ENCODE measurements at regions not wholly inside any gene's neighbourhood (a gene's known extent, or its start where the extent isn't known, plus 50 kb on each side); places are given as distances from the start of the nearest gene placed in this dataset.

DNA sequence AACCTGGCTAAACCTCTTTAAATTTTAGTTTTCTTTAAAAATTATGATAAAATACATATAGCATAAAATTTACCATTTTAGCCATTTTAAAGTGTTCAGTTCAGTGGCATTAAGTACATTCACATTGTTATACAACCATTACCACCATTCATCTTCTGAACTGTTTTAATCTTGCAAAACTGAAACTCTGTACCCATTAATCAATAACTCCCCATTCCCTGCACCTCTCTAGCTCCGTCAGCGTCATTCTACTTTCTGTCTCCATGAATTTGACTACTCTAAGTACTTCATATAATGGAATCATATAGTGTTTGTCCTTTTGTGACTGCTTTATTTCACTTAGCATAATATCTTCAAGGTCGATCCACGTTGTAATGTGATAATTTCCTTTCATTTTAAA, 75.8 kb upstream of the DDHD1 start:
- H3K4me3 ChIP-seq (replicated peaks in 1 of 3): no peak overlapping the region
- H3K9me3 ChIP-seq: no peaks in the 10 kb centered on the region
- H3K36me3 ChIP-seq: no peaks in the 10 kb centered on the region
- no peaks in the 10 kb centered on the region for H3K4me1 ChIP-seq
- H3K27ac ChIP-seq: no peak overlapping the region
- TF ChIP-seq, protein P1, sequence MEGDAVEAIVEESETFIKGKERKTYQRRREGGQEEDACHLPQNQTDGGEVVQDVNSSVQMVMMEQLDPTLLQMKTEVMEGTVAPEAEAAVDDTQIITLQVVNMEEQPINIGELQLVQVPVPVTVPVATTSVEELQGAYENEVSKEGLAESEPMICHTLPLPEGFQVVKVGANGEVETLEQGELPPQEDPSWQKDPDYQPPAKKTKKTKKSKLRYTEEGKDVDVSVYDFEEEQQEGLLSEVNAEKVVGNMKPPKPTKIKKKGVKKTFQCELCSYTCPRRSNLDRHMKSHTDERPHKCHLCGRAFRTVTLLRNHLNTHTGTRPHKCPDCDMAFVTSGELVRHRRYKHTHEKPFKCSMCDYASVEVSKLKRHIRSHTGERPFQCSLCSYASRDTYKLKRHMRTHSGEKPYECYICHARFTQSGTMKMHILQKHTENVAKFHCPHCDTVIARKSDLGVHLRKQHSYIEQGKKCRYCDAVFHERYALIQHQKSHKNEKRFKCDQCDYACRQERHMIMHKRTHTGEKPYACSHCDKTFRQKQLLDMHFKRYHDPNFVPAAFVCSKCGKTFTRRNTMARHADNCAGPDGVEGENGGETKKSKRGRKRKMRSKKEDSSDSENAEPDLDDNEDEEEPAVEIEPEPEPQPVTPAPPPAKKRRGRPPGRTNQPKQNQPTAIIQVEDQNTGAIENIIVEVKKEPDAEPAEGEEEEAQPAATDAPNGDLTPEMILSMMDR (IDR thresholded peaks at IDR 0.05): no peak
- no peak for TF ChIP-seq POLR2A (IDR thresholded peaks at IDR 0.05)
- DNase-seq: no peak
- no peaks in the 10 kb centered on the region for H3K27me3 ChIP-seq
- intact Hi-C loops (cut with DNase I): no loop called here
- WGBS, 2 donors: 69 to 73% methylated on average over 4 of the region's 4 CpGs

DNA sequence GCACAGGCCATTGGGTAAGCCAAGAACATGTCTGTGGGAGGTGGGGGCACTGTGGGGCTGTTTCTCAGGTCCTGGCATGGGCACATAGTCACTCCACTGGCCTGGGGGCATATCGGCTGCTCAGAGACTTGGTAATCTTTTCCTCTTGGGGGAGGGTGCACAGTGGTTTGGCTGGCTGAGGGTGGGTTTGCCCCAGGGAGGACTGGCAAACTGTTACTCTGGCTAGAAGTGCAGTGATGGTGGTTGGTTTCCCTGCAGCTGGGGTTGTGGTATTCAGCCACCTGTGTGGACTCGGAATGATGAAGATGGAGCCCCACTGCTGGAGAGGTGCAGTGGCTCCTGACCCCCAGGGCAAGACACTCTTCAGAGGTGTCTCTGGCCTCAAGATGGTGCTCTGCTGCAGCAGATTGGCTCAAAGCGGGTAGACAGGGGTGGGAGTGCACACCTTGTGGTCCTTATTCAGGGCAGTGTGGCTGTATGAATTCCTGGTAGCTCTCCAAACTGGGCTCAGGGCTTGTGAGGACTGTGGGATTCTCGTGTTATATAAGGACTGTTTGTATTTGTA, 74.1 kb upstream of the DDHD1 start:
- no peak for TF ChIP-seq POLR2A (IDR thresholded peaks at IDR 0.05)
- TF ChIP-seq, protein P1 (IDR thresholded peaks at IDR 0.05): no peak

DNA sequence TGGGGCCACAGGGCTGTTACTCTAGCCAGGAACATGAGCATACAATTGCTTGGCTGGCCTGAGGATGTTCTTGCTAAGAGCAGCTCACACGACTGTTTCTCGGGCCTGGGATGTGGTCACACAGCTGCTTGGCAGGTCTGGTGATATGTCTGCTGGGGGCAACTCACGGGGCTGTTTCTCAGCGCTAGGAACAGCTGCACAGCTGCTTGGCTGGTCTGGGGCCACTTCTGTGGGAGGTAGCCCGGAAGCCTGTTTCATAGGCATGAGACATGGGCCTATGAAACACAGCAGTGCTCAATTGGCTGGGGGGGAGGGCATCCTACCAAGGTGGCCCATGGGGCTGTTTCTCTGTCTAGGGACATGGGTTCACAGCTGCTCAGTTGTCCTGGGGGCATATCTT, 73.4 kb upstream of the DDHD1 start:
- DNase-seq: no peak
- Histone ChIP-seq H3K9me3 (no peaks in the 10 kb centered on the region), H3K27ac (no peak overlapping the region), H3K4me3 (replicated peaks in 1 of 3) (no peak overlapping the region), H3K36me3 (no peaks in the 10 kb centered on the region), H3K4me1 (no peaks in the 10 kb centered on the region), H3K27me3 (no peaks in the 10 kb centered on the region)
- TF ChIP-seq POLR2A (IDR thresholded peaks at IDR 0.05): no peak
- TF ChIP-seq, protein P1 (IDR thresholded peaks at IDR 0.05): no peak
- intact Hi-C loops (cut with DNase I): no loop called here
- 87 to 94% methylated on average over 5 of the region's 5 CpGs for WGBS, 2 donors

More for the DNA sequence above, 74.1 kb upstream of the DDHD1 start:
- Histone ChIP-seq H3K9me3 (no peaks in the 10 kb centered on the region), H3K36me3 (no peaks in the 10 kb centered on the region), H3K4me1 (no peaks in the 10 kb centered on the region), H3K27me3 (no peaks in the 10 kb centered on the region), H3K27ac (no peak overlapping the region), H3K4me3 (replicated peaks in 1 of 3) (no peak overlapping the region)
- intact Hi-C loops (cut with DNase I): no loop called here
- WGBS, 2 donors: 81 to 93% methylated on average over 4 of the region's 4 CpGs
- no peak for DNase-seq

DNA sequence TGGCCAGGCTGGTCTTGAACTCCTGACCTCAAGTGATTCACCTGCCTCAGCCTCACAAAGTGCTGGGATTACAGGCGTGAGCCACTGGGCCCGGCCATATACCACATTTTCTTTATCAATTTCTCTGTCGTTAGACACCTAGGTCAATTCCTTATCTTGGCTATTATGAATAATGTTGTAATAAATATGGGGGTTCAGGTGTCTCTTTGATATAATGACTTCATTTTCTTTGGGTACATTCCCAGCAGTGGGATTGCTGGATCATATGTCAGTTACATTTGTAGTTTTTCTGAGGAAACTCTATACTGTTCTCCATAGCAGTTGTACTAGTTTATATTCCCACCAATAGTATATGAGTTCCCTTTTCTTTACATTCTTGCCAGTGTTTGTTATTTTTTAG, 67.8 kb upstream of the DDHD1 start:
- Histone ChIP-seq H3K9me3 (no peaks in the 10 kb centered on the region), H3K4me3 (replicated peaks in 1 of 3) (no peak overlapping the region), H3K27ac (no peak overlapping the region), H3K27me3 (no peaks in the 10 kb centered on the region), H3K36me3 (no peaks in the 10 kb centered on the region), H3K4me1 (peaks cover 0 to 6% of the 10 kb centered on the region in 2 donors)
- TF ChIP-seq POLR2A (IDR thresholded peaks at IDR 0.05): no peak
- TF ChIP-seq, protein P1 (IDR thresholded peaks at IDR 0.05): no peak
- intact Hi-C loops (cut with DNase I): no loop called here
- WGBS, 2 donors: 79 to 92% methylated on average over 3 of the region's 3 CpGs
- no peak for DNase-seq

DNA sequence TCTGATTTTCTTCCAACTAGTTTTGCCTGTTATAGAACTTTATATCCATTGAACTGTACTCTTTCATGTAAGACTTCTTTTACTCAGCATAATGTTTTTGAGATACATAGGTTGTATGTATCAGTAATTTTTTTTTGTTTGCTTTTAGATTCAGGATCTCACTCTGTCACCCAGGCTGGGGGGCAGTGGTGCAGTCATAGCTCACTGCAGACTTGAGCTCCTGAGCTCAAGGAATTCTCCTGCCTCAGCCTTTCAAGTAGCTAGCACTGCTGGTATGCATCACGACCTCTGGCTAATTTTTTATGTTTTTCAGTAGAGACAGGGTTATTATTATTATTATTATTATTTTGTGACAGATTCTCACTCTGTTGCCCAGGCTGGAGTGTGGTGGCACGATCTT, 65.0 kb upstream of the DDHD1 start:
- H3K9me3 ChIP-seq: no peaks in the 10 kb centered on the region

More for the DNA sequence above, 65.0 kb upstream of the DDHD1 start:
- no peaks in the 10 kb centered on the region for H3K27me3 ChIP-seq
- peak overlapping the region in 1 of 3 donors; percentile 53 for H3K27ac ChIP-seq
- DNase-seq: peak; percentile 54 to 56
- intact Hi-C loops (cut with DNase I): no loop called here
- peak overlapping the region in 2 of 3 donors; percentile 32 to 43 for H3K4me3 ChIP-seq (replicated peaks in 1 of 3)
- no peaks in the 10 kb centered on the region for H3K36me3 ChIP-seq
- WGBS, 2 donors: 38 to 48% methylated on average over 2 of the region's 2 CpGs
- H3K4me1 ChIP-seq: peaks cover 0 to 6% of the 10 kb centered on the region in 2 donors
- TF ChIP-seq POLR2A (IDR thresholded peaks at IDR 0.05): no peak
- TF ChIP-seq, protein P1 (IDR thresholded peaks at IDR 0.05): no peak

All from thyroid gland (tissue), 4 donors.